ENCODE measurements at regions not wholly inside any gene's neighbourhood (a gene's known extent, or its start where the extent isn't known, plus 50 kb on each side); places are given as distances from the start of the nearest gene placed in this dataset.
A peak's percentile ranks its signal among the peaks of the same experiment; 100 is the strongest.

GRCh38 chr5:99119326-99119725 lies 190.5 kb upstream of the CHD1 start:
- CTCF ChIA-PET: no interaction called here
- H3K4me3 Mint-ChIP-seq (ENCODE audit: unreplicated experiment): no peak overlapping the region
- intact Hi-C loops (cut with micrococcal nuclease): no loop called here
- BruUV-seq (replicated peaks): no TSS peak
- DNase-seq (ENCODE audit: unreplicated experiment): no peak
- H3K9me3 Mint-ChIP-seq (ENCODE audit: unreplicated experiment): no peaks in the 10 kb centered on the region
- H3K27ac Mint-ChIP-seq (ENCODE audit: low read depth, unreplicated experiment): no peak overlapping the region
- no peak for TF ChIP-seq CTCF (IDR thresholded peaks at IDR 0.05; ENCODE audit: unreplicated experiment)
- H3K36me3 Mint-ChIP-seq (ENCODE audit: insufficient read depth, unreplicated experiment): no peaks in the 10 kb centered on the region
- H3K27me3 Mint-ChIP-seq (ENCODE audit: insufficient read depth, unreplicated experiment): peaks cover 84% of the 10 kb centered on the region
- H3K4me1 Mint-ChIP-seq (ENCODE audit: insufficient read depth, unreplicated experiment): no peaks in the 10 kb centered on the region
- POLR2A ChIA-PET: no interaction called here

- Mint-ChIP-seq H3K4me1 (ENCODE audit: insufficient read depth, unreplicated experiment) (no peaks in the 10 kb centered on the region), H3K27ac (ENCODE audit: low read depth, unreplicated experiment) (no peak overlapping the region), H3K9me3 (ENCODE audit: unreplicated experiment) (no peaks in the 10 kb centered on the region), H3K36me3 (ENCODE audit: insufficient read depth, unreplicated experiment) (no peaks in the 10 kb centered on the region), H3K27me3 (ENCODE audit: insufficient read depth, unreplicated experiment) (peaks cover 92% of the 10 kb centered on the region), H3K4me3 (ENCODE audit: unreplicated experiment) (no peak overlapping the region)
- BruUV-seq (replicated peaks): no TSS peak
- ChIA-PET CTCF (no interaction called here), POLR2A (no interaction called here)
- no peak for DNase-seq (ENCODE audit: unreplicated experiment)
- intact Hi-C loops (cut with micrococcal nuclease): no loop called here
- no peak for TF ChIP-seq CTCF (IDR thresholded peaks at IDR 0.05; ENCODE audit: unreplicated experiment)
Observed at GRCh38 chr5:99116526-99116925, 187.7 kb upstream of the CHD1 start.

GRCh38 chr5:99109894-99110293 lies 181.1 kb upstream of the CHD1 start:
- H3K4me1 Mint-ChIP-seq (ENCODE audit: insufficient read depth, unreplicated experiment): no peaks in the 10 kb centered on the region
- no peaks in the 10 kb centered on the region for H3K9me3 Mint-ChIP-seq (ENCODE audit: unreplicated experiment)
- H3K27ac Mint-ChIP-seq (ENCODE audit: low read depth, unreplicated experiment): no peak overlapping the region
- intact Hi-C loops (cut with micrococcal nuclease): loop anchor here (10.0 kb wide), 1 partner anchor 1515 kb away; no protein-coding TSS in a partner anchor
- peaks cover 92% of the 10 kb centered on the region for H3K27me3 Mint-ChIP-seq (ENCODE audit: insufficient read depth, unreplicated experiment)
- POLR2A ChIA-PET: no interaction called here
- no peak overlapping the region for H3K4me3 Mint-ChIP-seq (ENCODE audit: unreplicated experiment)
- TF ChIP-seq CTCF (IDR thresholded peaks at IDR 0.05; ENCODE audit: unreplicated experiment): no peak
- CTCF ChIA-PET: no interaction called here
- DNase-seq (ENCODE audit: unreplicated experiment): no peak
- no TSS peak for BruUV-seq (replicated peaks)
- H3K36me3 Mint-ChIP-seq (ENCODE audit: insufficient read depth, unreplicated experiment): no peaks in the 10 kb centered on the region

GRCh38 chr5:99105216-99105615 lies 176.4 kb upstream of the CHD1 start:
- Mint-ChIP-seq H3K27me3 (ENCODE audit: insufficient read depth, unreplicated experiment) (peaks cover 72% of the 10 kb centered on the region), H3K4me1 (ENCODE audit: insufficient read depth, unreplicated experiment) (no peaks in the 10 kb centered on the region), H3K36me3 (ENCODE audit: insufficient read depth, unreplicated experiment) (no peaks in the 10 kb centered on the region), H3K9me3 (ENCODE audit: unreplicated experiment) (no peaks in the 10 kb centered on the region), H3K27ac (ENCODE audit: low read depth, unreplicated experiment) (no peak overlapping the region), H3K4me3 (ENCODE audit: unreplicated experiment) (no peak overlapping the region)
- peak; percentile 18 for DNase-seq (ENCODE audit: unreplicated experiment)
- ChIA-PET POLR2A (interaction anchor here (0.6 kb wide), 1 partner anchor 1366 kb away, joined by 3 read pairs; no protein-coding TSS in a partner anchor), CTCF (interaction anchor here (0.6 to 1.0 kb wide), 6 partner anchors 12 to 1077 kb away, joined by 3 to 6 read pairs (median 4); no protein-coding TSS in a partner anchor)
- no TSS peak for BruUV-seq (replicated peaks)
- TF ChIP-seq CTCF (IDR thresholded peaks at IDR 0.05; ENCODE audit: unreplicated experiment): no peak
- intact Hi-C loops (cut with micrococcal nuclease): loop anchor here (10.0 kb wide), 1 partner anchor 1520 kb away; no protein-coding TSS in a partner anchor
